Dedifferentiated amniotic fluid mesenchymal stem cell (primary cell): ENCODE measurements at regions not wholly inside any gene's neighbourhood (a gene's known extent, or its start where the extent isn't known, plus 50 kb on each side); places are given as distances from the start of the nearest gene placed in this dataset.
A peak's percentile ranks its signal among the peaks of the same experiment; 100 is the strongest.

Source experiments
- DNase-seq: peaks from one replicate; pipeline ENCODE4 v3.0.0-alpha.2; 2016; ENCODE audit errors: extremely low spot score

GRCh38 chr2:236871500-236872001 is 214.1 kb upstream of the COPS8 start:
- DNase-seq: peak; percentile 81

- DNase-seq: no peak
Measured at GRCh38 chr2:236872015-236872414, 213.7 kb upstream of the COPS8 start.

GRCh38 chr2:236872981-236873380 is 212.7 kb upstream of the COPS8 start:
- DNase-seq: no peak

GRCh38 chr2:236873636-236874035 is 212.1 kb upstream of the COPS8 start:
- no peak for DNase-seq

GRCh38 chr2:236874866-236875481 is 210.7 kb upstream of the COPS8 start:
- no peak for DNase-seq

- no peak for DNase-seq
Measured at GRCh38 chr2:236875906-236876505, 209.7 kb upstream of the COPS8 start.

GRCh38 chr2:236876642-236877041 is 209.0 kb upstream of the COPS8 start:
- DNase-seq: no peak

- no peak for DNase-seq
Measured at GRCh38 chr2:236877972-236878371, 207.7 kb upstream of the COPS8 start.

GRCh38 chr2:236879416-236879963 is 206.2 kb upstream of the COPS8 start:
- DNase-seq: no peak

GRCh38 chr2:236882074-236882473 is 203.6 kb upstream of the COPS8 start:
- DNase-seq: no peak

GRCh38 chr2:236882930-236883329 is 202.8 kb upstream of the COPS8 start:
- DNase-seq: no peak

GRCh38 chr2:236883819-236884218 is 201.9 kb upstream of the COPS8 start:
- DNase-seq: no peak

- DNase-seq: no peak
Measured at GRCh38 chr2:236884569-236885175, 201.0 kb upstream of the COPS8 start.

GRCh38 chr2:236886456-236886855 is 199.2 kb upstream of the COPS8 start:
- no peak for DNase-seq

GRCh38 chr2:236887531-236887930 is 198.2 kb upstream of the COPS8 start:
- peak; percentile 46 for DNase-seq

- DNase-seq: no peak
Measured at GRCh38 chr2:236887953-236888793, 197.5 kb upstream of the COPS8 start.

- DNase-seq: no peak
Measured at GRCh38 chr2:236888794-236889780, 196.6 kb upstream of the COPS8 start.

- no peak for DNase-seq
Measured at GRCh38 chr2:236889791-236890704, 195.6 kb upstream of the COPS8 start.

- DNase-seq: no peak
Measured at GRCh38 chr2:236892721-236893120, 193.0 kb upstream of the COPS8 start.

- no peak for DNase-seq
Measured at GRCh38 chr2:236894791-236895190, 190.9 kb upstream of the COPS8 start.
